HFFc6 (cell line): ENCODE measurements at regions not wholly inside any gene's neighbourhood (a gene's known extent, or its start where the extent isn't known, plus 50 kb on each side); places are given as distances from the start of the nearest gene placed in this dataset.
"Not testable (repeated sequence)": the region's sequence is repeated elsewhere in the genome, so short reads cannot be mapped to it uniquely, and the experiment has no call there.

Experiments
- DNase-seq: peaks from one replicate; pipeline ENCODE4 v3.0.0-alpha.2; 2018
- H3K27ac Mint-ChIP-seq: 2 replicates; pipeline ENCODE4 v1.8.0; 2020; ENCODE audit warnings: mild to moderate bottlenecking, mixed read lengths
- H3K27me3 Mint-ChIP-seq: 2 replicates; pipeline ENCODE4 v1.8.0; 2021; ENCODE audit warnings: mild to moderate bottlenecking, moderate library complexity, mixed read lengths; ENCODE audit not compliant: insufficient read depth
- H3K36me3 Mint-ChIP-seq: 2 replicates; pipeline ENCODE4 v1.8.0; 2021; ENCODE audit warnings: low read depth, mixed read lengths
- H3K4me1 Mint-ChIP-seq: 2 replicates; pipeline ENCODE4 v1.8.0; 2020; ENCODE audit warnings: low read depth, mixed read lengths
- H3K4me3 Mint-ChIP-seq: 2 replicates; pipeline ENCODE4 v1.8.0; 2020; ENCODE audit warnings: mild to moderate bottlenecking, moderate library complexity, mixed read lengths
- H3K9me3 Mint-ChIP-seq: 2 replicates; pipeline ENCODE4 v1.8.0; 2020; ENCODE audit warnings: mild to moderate bottlenecking, mixed read lengths
- CTCF ChIP-seq: fragments of 200-600 bp; sonication (generic); IDR thresholded peaks from 2 replicates; pipeline ENCODE4 v1.5.0; 2021; ENCODE audit warnings: antibody characterized with exemption, mild to moderate bottlenecking

- Mint-ChIP-seq H3K36me3 (no peaks in the 10 kb centered on the region), H3K9me3 (no peaks in the 10 kb centered on the region; the same call in 1 of the 2 replicates)
Measured at GRCh38 chr4:77453911-77454310, 151.7 kb upstream of the CXCL13 start.

GRCh38 chr4:77454858-77455257 is 150.8 kb upstream of the CXCL13 start:
- no peak overlapping the region for H3K4me3 Mint-ChIP-seq
- H3K27me3 Mint-ChIP-seq = no peaks in the 10 kb centered on the region; the same call in 1 of the 2 replicates
- H3K9me3 Mint-ChIP-seq = peaks cover 5% of the 10 kb centered on the region
- H3K4me1 Mint-ChIP-seq = no peaks in the 10 kb centered on the region
- no peak for TF ChIP-seq CTCF
- DNase-seq = no peak
- H3K27ac Mint-ChIP-seq = no peak overlapping the region
- no peaks in the 10 kb centered on the region for H3K36me3 Mint-ChIP-seq

More at GRCh38 chr4:77453911-77454310, 151.7 kb upstream of the CXCL13 start:
- TF ChIP-seq CTCF = no peak
- H3K27ac Mint-ChIP-seq = no peak overlapping the region
- H3K4me3 Mint-ChIP-seq = no peak overlapping the region
- no peak for DNase-seq
- no peaks in the 10 kb centered on the region; the same call in 1 of the 2 replicates for H3K4me1 Mint-ChIP-seq
- H3K27me3 Mint-ChIP-seq = no peaks in the 10 kb centered on the region; the same call in 1 of the 2 replicates

- not testable (repeated sequence) for H3K27me3 Mint-ChIP-seq, H3K4me1 Mint-ChIP-seq, H3K27ac Mint-ChIP-seq, DNase-seq, H3K4me3 Mint-ChIP-seq, H3K36me3 Mint-ChIP-seq
- H3K9me3 Mint-ChIP-seq = peaks cover 13% of the 10 kb centered on the region
Measured at GRCh38 chr4:77464100-77464499, 141.5 kb upstream of the CXCL13 start.

- Mint-ChIP-seq H3K36me3 (no peaks in the 10 kb centered on the region), H3K4me1 (no peaks in the 10 kb centered on the region), H3K4me3 (no peak overlapping the region), H3K9me3 (peaks cover 5% of the 10 kb centered on the region; the same call in 1 of the 2 replicates), H3K27me3 (peaks cover 4% of the 10 kb centered on the region), H3K27ac (no peak overlapping the region)
- TF ChIP-seq CTCF = peak; percentile 70
- peak; percentile 4 for DNase-seq
Measured at GRCh38 chr4:77465271-77465670, 140.3 kb upstream of the CXCL13 start.

- no peak overlapping the region for H3K27ac Mint-ChIP-seq
- no peak for DNase-seq
- H3K4me3 Mint-ChIP-seq = no peak overlapping the region
- H3K4me1 Mint-ChIP-seq = no peaks in the 10 kb centered on the region
- peaks cover 4% of the 10 kb centered on the region; the same call in 1 of the 2 replicates for H3K27me3 Mint-ChIP-seq
- no peak for TF ChIP-seq CTCF
- no peaks in the 10 kb centered on the region for H3K36me3 Mint-ChIP-seq
- H3K9me3 Mint-ChIP-seq = peaks cover 5% of the 10 kb centered on the region; the same call in 1 of the 2 replicates
Measured at GRCh38 chr4:77466430-77466829, 139.2 kb upstream of the CXCL13 start.

GRCh38 chr4:77471821-77472495 is 133.7 kb upstream of the CXCL13 start:
- H3K27ac Mint-ChIP-seq = no peak overlapping the region
- no peaks in the 10 kb centered on the region for H3K36me3 Mint-ChIP-seq
- peaks cover 11% of the 10 kb centered on the region; the same call in 1 of the 2 replicates for H3K27me3 Mint-ChIP-seq
- no peak overlapping the region for H3K4me3 Mint-ChIP-seq
- no peak for TF ChIP-seq CTCF
- no peaks in the 10 kb centered on the region for H3K4me1 Mint-ChIP-seq
- DNase-seq = no peak
- peaks cover 5% of the 10 kb centered on the region; the same call in 1 of the 2 replicates for H3K9me3 Mint-ChIP-seq
